HepG2 (cell line): ENCODE measurements at regions not wholly inside any gene's neighbourhood (a gene's known extent, or its start where the extent isn't known, plus 50 kb on each side); places are given as distances from the start of the nearest gene placed in this dataset.

ENCODE experiments used
- ATAC-seq: fragments of 200-7000 bp; cut with Tn5 transposase; 3 replicates; pipeline ENCODE4 v1.9.1; 2020; ENCODE audit warnings: mild to moderate bottlenecking, moderate library complexity
- BruUV-seq: library from RNA; stranded (reverse); fragments of 400-500 nt; replicated peaks from 2 replicates; lab custom pipeline; 2021; lab: Mats Ljungman, UMichigan
- CTCF ChIA-PET: fragments of 300-600 bp; formaldehyde crosslinking; extraction: SDS; loops from one replicate; lab custom pipeline; 2021; ENCODE audit warnings: low total read pairs, inconsistent platforms, low intra/inter-chr PET ratio; lab: Yijun Ruan, JAX
- POLR2A ChIA-PET: fragments of 350-600 bp; sonication (Branson Sonifier 250); formaldehyde crosslinking; loops from one replicate; lab custom pipeline; 2020; ENCODE audit warnings: antibody characterized with exemption, inconsistent platforms; lab: Yijun Ruan, JAX
- DNase-seq: peaks from one replicate; pipeline ENCODE4 v3.0.0-alpha.2; 2015; ENCODE audit warnings: low spot score
- FAIRE-seq: peaks from 3 replicates; lab custom pipeline; 2011; peaks lifted over from hg19 to GRCh38; lab: Jason Lieb, UNC
- H2AFZ ChIP-seq: one replicate; pipeline ENCODE4 v1.6.1; 2011; ENCODE audit warnings: low read length, inconsistent platforms
- H3K27ac ChIP-seq: fragments of 300-600 bp; 3 replicates; pipeline ENCODE4 v1.8.0; 2011; ENCODE audit warnings: mixed run types, mild to moderate bottlenecking, mixed read lengths, low read length, inconsistent platforms; ENCODE audit not compliant: insufficient read depth; ENCODE audit errors: extremely low read length
- H3K27me3 ChIP-seq, 2 experiments: fragments of 200-600 bp in 1 of 2; 2 replicates in 1 of 2; 3 replicates in 1 of 2; pipeline versions ENCODE4 v1.6.0 to v1.8.0; 2011; ENCODE audit warnings: low read length in 2 of 2, mild to moderate bottlenecking in 2 of 2, moderate library complexity in 2 of 2, inconsistent platforms in 1 of 2; ENCODE audit not compliant: insufficient read depth in 2 of 2, control insufficient read depth in 1 of 2
- H3K36me3 ChIP-seq, 2 experiments: fragments of 200-600 bp in 1 of 2; replicated peaks in 1 of 2; 2 replicates in 1 of 2; 3 replicates in 1 of 2; pipeline versions ENCODE4 v1.5.1 to v1.8.0; 2011; ENCODE audit warnings: low read length in 2 of 2, inconsistent platforms in 1 of 2; ENCODE audit not compliant: insufficient read depth in 2 of 2, control insufficient read depth in 1 of 2
- H3K4me1 ChIP-seq: 2 replicates; pipeline ENCODE4 v1.5.1; 2012; ENCODE audit warnings: low read length, inconsistent platforms; ENCODE audit not compliant: insufficient read depth
- H3K4me2 ChIP-seq: 2 replicates; pipeline ENCODE4 v1.6.0; 2011; ENCODE audit warnings: low read depth, low read length, inconsistent platforms
- H3K4me3 ChIP-seq, 3 experiments: fragments of 200-600 bp in 1 of 3; sonication (generic), shearing (Covaris generic) in 1 of 3; replicated peaks in 1 of 3; 2 replicates each; pipeline ENCODE4 v1.5.1; 2011 to 2016; ENCODE audit warnings: low read length in 3 of 3, inconsistent platforms in 2 of 3, low read depth in 2 of 3, mild to moderate bottlenecking in 2 of 3, control low read depth in 1 of 3, mixed read lengths in 1 of 3; ENCODE audit not compliant: insufficient read depth in 1 of 3
- H3K79me2 ChIP-seq: one replicate; pipeline ENCODE4 v1.6.1; 2011; ENCODE audit warnings: low read length, inconsistent platforms; ENCODE audit not compliant: insufficient read depth
- H3K9ac ChIP-seq: 2 replicates; pipeline ENCODE4 v1.6.0; 2011; ENCODE audit warnings: mild to moderate bottlenecking, low read depth, low read length, inconsistent platforms; ENCODE audit not compliant: insufficient read depth
- H3K9me3 ChIP-seq: 2 replicates; pipeline ENCODE4 v1.5.1; 2012; ENCODE audit warnings: mild to moderate bottlenecking, low read length
- H4K20me1 ChIP-seq: 2 replicates; pipeline ENCODE4 v1.6.0; 2011; ENCODE audit warnings: inconsistent platforms, mild to moderate bottlenecking, low read length, moderate library complexity; ENCODE audit not compliant: insufficient read depth
- CBX1 ChIP-seq: IDR thresholded peaks from one replicate; pipeline ENCODE4 v1.6.1; 2016; ENCODE audit warnings: antibody characterized with exemption, low read depth
- CBX5 ChIP-seq: sonication (generic); formaldehyde crosslinking; IDR thresholded peaks from 2 replicates; pipeline ENCODE4 v1.4.0; 2020; ENCODE audit warnings: missing genetic modification reagents, borderline replicate concordance
- EHMT2 ChIP-seq: fragments of 200-600 bp; sonication (generic); IDR thresholded peaks from 2 replicates; pipeline ENCODE4 v1.7.0; 2017; ENCODE audit warnings: antibody characterized with exemption, low read depth, low read length, borderline replicate concordance
- GATAD2A ChIP-seq: IDR thresholded peaks from 2 replicates; pipeline ENCODE4 v1.6.1; 2016
- NCOA2 ChIP-seq: sonication (generic); formaldehyde crosslinking; IDR thresholded peaks from 2 replicates; pipeline ENCODE4 v1.8.0; 2022; ENCODE audit warnings: inconsistent platforms
- YEATS2 ChIP-seq: sonication (generic); formaldehyde crosslinking; IDR thresholded peaks from 2 replicates; pipeline ENCODE4 v1.4.0; 2020; ENCODE audit warnings: missing genetic modification reagents, borderline replicate concordance
- ZBTB40 ChIP-seq, 2 experiments: fragments of 450-650 bp in 1 of 2; sonication (generic) in 1 of 2; formaldehyde crosslinking in 1 of 2; IDR thresholded peaks; 2 replicates each; pipeline versions ENCODE4 v1.6.1 to v1.8.0; 2016 to 2022; ENCODE audit warnings: antibody characterized with exemption in 1 of 2, mild to moderate bottlenecking in 1 of 2, missing genetic modification reagents in 1 of 2
- ZFP62 ChIP-seq: sonication (generic); formaldehyde crosslinking; IDR thresholded peaks from 2 replicates; pipeline ENCODE4 v1.4.0; 2020; ENCODE audit warnings: missing genetic modification reagents
- ZNF557 ChIP-seq: sonication (generic); formaldehyde crosslinking; IDR thresholded peaks from 2 replicates; pipeline ENCODE4 v1.4.0; 2020; ENCODE audit warnings: missing genetic modification reagents
- ZNF839 ChIP-seq: sonication (generic); formaldehyde crosslinking; IDR thresholded peaks from 2 replicates; pipeline ENCODE4 v1.4.0; 2020; ENCODE audit warnings: missing genetic modification reagents, mild to moderate bottlenecking, borderline replicate concordance
- ZNF850 ChIP-seq: sonication (generic); formaldehyde crosslinking; conservative IDR thresholded peaks from 2 replicates; pipeline ENCODE4 v1.9.0; 2021; ENCODE audit warnings: mild to moderate bottlenecking, missing genetic modification reagents
- WGBS: methylation state at CpG from one replicate; pipeline ENCODE4 v1.1.6; 2017; ENCODE audit warnings: low lambda C conversion rate; 5-methylcytosine and 5-hydroxymethylcytosine counted together
- in situ Hi-C: cut with HindIII; loops from 2 replicates; pipeline ENCODE4 v1.10.0; 2017; ENCODE audit warnings: low pct_unique_long_range_greater_than_20kb; ENCODE audit not compliant: extremely low pct_ligation_motif_present
- intact Hi-C: fragments of 100-400 bp; cut with micrococcal nuclease; formaldehyde crosslinking; loops from one replicate; pipeline ENCODE4 v1.10.0; 2022; ENCODE audit not compliant: unreplicated experiment

- H3K4me2 ChIP-seq: no peak overlapping the region
- H3K27ac ChIP-seq: no peak overlapping the region
- no peaks in the 10 kb centered on the region for H3K9me3 ChIP-seq
- H3K4me1 ChIP-seq: no peaks in the 10 kb centered on the region
- no TSS peak for BruUV-seq
- no peaks in the 10 kb centered on the region; a peak in 3 of 5 replicates for H3K27me3 ChIP-seq
- ChIA-PET CTCF (no interaction called here), POLR2A (no interaction called here)
- in situ Hi-C loops: no loop called here
- ATAC-seq (no peak), FAIRE-seq (no peak), DNase-seq (no peak)
- H3K79me2 ChIP-seq: no peaks in the 10 kb centered on the region
- H3K9ac ChIP-seq: no peak overlapping the region
- H3K36me3 ChIP-seq: no peaks in the 10 kb centered on the region
- no peak overlapping the region for H2AFZ ChIP-seq
- H3K4me3 ChIP-seq: no peak overlapping the region
- TF ChIP-seq ZFP62 (CRISPR knock-in tag) (no peak), NCOA2 (CRISPR knock-in tag) (no peak), EHMT2 (no peak), ZNF557 (CRISPR knock-in tag) (no peak), YEATS2 (no peak), GATAD2A (CRISPR knock-in tag) (no peak), CBX5 (CRISPR knock-in tag) (no peak), ZNF850 (no peak), ZNF839 (no peak), ZBTB40 (IDR thresholded peaks at IDR 0.05) (no peak), ZBTB40 (CRISPR knock-in tag; IDR thresholded peaks at IDR 0.05) (no peak), CBX1 (no peak)
- intact Hi-C loops: no loop called here
- H4K20me1 ChIP-seq: no peaks in the 10 kb centered on the region
- 4% methylated on average over 2 of the region's 2 CpGs for WGBS
Measured at GRCh38 chr6:16854986-16855385, 93.7 kb upstream of the ATXN1 start.
